WI38 (cell line): ENCODE measurements at regions not wholly inside any gene's neighbourhood (a gene's known extent, or its start where the extent isn't known, plus 50 kb on each side); places are given as distances from the start of the nearest gene placed in this dataset.

Experiments used
- H3K4me3 ChIP-seq: 2 replicates; pipeline ENCODE4 v1.5.1; 2011; ENCODE audit warnings: low read depth, mild to moderate bottlenecking, control low read depth, low read length
- TF ChIP-seq, protein P1 (sequence below): IDR thresholded peaks from 2 replicates; pipeline ENCODE4 v1.5.1; 2012; ENCODE audit warnings: low read depth, mild to moderate bottlenecking, control low read depth, low read length

DNA sequence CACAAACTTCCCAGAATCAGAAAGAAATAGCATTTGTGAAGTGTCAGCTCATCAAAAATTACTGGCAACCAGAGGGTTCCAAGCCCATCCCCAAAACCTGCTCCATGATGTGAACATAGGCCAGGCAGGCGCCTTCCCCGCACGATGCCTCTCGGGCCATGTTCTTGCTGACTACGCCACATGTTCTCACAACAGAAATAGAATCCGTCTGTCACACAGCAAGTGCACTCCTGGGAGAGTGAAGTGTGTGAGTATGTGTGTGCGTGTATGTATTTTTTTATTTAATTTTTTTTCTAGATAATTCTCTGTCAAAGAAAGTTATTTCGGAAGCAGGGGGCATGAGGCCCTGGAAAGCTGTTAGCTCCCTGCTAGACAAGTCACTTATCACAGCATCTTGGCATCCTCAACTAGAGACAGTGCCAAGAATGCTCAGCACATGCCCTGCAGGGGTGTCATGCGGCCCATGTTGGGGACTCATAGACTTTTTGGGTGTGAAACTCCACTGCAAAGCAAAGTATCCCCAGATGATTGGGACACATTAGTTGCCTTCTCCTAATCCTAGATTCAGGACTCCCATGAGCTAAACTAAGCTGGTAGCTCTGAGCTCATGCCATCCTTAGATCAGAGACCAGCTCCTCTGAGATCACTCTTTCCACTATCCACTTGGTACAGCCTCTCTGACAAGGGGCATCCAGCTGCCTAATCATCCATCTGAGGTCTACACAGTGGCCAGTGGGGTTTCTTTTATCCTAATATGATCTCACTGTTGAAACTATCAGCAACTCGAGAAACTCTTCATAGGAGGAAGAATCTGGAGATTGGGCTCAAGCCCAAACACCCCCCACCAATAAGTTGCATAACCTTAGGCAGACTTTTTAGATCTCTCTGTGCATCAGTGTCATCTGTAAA is 53.2 kb upstream of the CYRIA start:
- TF ChIP-seq, protein P1, sequence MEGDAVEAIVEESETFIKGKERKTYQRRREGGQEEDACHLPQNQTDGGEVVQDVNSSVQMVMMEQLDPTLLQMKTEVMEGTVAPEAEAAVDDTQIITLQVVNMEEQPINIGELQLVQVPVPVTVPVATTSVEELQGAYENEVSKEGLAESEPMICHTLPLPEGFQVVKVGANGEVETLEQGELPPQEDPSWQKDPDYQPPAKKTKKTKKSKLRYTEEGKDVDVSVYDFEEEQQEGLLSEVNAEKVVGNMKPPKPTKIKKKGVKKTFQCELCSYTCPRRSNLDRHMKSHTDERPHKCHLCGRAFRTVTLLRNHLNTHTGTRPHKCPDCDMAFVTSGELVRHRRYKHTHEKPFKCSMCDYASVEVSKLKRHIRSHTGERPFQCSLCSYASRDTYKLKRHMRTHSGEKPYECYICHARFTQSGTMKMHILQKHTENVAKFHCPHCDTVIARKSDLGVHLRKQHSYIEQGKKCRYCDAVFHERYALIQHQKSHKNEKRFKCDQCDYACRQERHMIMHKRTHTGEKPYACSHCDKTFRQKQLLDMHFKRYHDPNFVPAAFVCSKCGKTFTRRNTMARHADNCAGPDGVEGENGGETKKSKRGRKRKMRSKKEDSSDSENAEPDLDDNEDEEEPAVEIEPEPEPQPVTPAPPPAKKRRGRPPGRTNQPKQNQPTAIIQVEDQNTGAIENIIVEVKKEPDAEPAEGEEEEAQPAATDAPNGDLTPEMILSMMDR: no peak
- H3K4me3 ChIP-seq: no peak overlapping the region

- TF ChIP-seq, protein P1: no peak
- H3K4me3 ChIP-seq: no peak overlapping the region
These were observed 51.8 kb upstream of the CYRIA start for GRCh38 chr2:16717477-16717876.

GRCh38 chr2:16716944-16717343 is 51.3 kb upstream of the CYRIA start:
- TF ChIP-seq, protein P1: no peak
- H3K4me3 ChIP-seq: no peak overlapping the region

GRCh38 chr2:16716024-16716423 is 50.4 kb upstream of the CYRIA start:
- TF ChIP-seq, protein P1: no peak
- H3K4me3 ChIP-seq: no peak overlapping the region
